Astrocyte of the hippocampus (primary cell): ENCODE measurements at regions not wholly inside any gene's neighbourhood (a gene's known extent, or its start where the extent isn't known, plus 50 kb on each side); places are given as distances from the start of the nearest gene placed in this dataset.

Experiments
- DNase-seq: peaks from one replicate; pipeline ENCODE4 v3.0.0; 2011; ENCODE audit warnings: low read depth, low spot score

DNA sequence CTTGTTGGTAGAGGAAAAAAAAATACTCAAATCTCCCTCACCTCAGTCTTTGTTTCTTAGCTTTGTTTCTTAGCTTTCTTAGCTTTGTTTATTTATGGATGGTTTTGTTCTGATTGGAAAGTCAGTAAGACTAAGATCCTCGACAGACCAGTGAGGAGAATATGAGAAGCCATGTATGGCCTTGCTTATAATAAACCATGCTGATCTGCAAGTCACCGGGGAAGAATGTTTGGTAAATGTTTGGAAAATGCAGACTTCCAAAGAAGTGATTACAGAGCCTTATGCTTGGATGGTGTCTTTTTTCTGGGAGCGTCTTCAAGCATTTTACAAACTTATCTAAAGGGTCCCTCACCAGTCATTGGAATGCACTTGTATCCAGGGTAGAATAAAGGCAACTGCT, 90.1 kb upstream of the NOCT start:
- no peak for DNase-seq

DNA sequence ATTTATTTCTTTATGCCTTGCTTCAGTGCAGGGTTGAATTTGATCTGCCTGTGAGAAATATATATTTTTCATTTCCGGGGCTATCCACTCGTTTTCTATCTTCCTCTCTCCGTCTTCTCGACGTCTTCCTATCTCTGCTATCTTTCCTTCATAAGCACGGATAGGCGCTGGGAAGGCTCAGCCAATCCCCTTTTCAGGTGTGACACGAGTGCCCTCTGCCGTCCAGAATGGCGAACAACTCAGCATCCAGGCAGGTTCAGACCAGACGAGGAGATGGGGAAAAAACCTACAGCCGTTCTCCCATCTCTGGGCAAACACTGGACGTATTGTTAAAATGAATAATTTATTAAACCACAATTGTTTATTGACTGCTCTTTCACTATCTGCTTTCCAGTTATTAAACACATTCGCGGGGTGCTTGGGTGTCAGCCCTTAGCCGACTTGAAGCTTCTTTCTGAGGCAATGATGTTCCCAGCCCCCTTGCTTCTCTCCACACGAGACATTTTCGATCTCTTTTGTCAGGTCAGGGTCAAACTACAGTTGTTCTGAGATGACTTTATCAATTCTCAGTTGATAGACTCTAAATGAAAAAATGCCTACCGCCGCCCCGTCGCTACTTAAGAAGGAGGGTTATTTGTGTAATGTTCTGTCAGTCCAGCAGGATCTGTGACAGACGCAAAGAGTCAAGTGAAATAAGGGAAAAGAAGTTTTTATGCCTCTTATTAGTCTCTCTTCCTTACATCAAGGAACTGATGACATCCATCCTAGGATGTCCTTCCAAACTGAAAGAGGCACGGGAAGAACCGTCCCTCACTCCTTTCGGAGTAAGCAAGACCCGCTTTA, 96.3 kb upstream of the NOCT start:
- peak; percentile 89 for DNase-seq

DNA sequence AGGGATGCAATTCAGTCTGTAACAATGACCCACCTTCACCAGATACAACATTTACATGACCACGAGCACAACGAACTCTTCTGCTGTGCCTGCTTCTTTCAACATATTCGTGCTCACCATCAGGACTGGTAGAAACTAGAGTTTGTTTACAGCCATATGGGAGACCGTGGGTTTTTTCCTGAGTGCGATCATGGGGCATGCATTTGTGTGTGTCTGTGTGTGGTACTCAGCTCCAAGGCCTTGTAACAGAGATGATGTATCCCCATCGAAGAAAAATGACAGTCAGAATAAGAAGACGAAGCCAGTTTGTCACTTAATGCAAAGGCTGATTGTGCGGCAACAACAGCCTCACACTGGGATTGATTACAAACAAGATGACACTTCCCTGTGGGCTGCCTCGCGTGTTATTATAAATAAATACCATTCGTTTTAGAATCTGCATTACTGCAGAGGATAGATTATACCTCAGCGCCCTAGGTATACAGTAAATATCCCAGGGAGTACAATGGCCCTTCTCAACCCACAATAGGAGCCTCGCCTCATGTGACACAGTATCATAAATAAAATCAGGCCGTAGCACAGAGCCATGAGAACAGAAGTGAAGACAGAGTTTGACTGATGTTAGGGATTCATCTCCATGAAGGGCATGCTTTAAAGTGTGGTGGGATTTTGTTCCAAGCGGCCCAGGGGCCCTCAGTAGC, 97.3 kb upstream of the NOCT start:
- DNase-seq, result no peak

DNA sequence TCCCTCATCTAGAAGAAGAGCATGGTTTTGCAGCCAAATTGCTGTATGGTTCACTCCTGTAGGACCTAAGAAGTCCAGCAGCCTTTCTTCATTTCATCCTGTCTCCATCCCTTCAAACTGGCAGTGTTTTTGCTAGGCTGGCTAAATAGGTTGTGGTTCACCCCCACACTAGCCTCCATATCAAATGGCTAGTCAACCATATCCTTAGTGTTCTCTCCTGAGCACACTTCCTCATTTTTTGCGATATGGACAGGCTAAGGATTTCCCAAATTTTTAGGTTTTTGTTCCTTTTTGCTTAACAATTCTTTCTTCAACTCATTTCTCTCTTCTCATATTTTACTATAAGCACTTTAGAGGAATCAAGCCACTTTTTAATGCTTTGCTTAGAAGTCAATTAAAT, 98.8 kb upstream of the NOCT start:
- DNase-seq, result no peak

DNA sequence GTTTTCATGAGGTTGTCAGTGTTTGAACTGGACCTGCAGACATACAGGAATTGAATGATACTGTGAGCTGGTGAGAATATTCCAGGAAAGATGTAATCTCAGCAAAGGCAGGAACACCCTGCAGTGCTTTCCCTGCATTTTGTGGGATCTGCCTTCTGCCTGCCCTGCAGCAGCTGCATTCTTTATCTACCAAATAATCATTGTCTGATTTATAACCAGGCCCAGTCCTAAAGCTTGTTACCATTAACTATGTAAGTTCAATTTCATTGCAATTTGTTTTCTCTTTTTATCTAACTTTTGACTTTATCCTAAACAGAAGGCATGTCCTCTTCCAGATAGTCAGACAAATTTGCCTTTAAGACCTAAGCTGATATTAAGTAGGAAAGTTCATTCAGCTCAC, 99.8 kb upstream of the NOCT start:
- no peak for DNase-seq

DNA sequence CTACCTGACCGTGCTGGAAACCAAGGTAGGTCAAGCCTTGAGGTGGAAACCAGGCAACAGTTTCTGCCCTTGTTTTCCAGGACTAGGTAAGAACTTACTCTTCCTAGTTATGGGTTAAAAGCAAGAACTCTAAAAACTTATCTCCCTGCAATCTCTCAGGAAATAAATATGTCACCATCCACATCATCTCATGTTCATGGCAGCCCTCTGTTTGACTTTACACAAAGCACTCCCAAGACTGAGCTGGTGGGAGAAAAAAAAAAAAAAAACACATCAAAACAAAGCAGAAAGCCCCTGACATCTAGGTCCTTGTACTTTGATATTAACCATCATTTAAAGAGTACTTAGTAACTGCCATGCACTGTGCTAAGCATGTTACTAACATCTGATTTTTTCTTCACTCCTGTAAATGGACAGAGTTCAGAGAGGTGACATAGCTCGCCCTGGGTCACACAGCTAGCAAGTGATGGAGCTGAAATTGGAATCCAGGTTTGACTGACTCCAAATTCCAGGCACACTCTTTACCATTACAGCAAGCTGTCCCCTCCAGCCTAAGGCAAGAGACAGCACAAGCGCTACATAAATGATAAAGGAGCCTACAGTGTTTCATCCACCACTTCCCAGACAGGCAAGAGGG, 102.8 kb upstream of the NOCT start:
- DNase-seq, result no peak

DNA sequence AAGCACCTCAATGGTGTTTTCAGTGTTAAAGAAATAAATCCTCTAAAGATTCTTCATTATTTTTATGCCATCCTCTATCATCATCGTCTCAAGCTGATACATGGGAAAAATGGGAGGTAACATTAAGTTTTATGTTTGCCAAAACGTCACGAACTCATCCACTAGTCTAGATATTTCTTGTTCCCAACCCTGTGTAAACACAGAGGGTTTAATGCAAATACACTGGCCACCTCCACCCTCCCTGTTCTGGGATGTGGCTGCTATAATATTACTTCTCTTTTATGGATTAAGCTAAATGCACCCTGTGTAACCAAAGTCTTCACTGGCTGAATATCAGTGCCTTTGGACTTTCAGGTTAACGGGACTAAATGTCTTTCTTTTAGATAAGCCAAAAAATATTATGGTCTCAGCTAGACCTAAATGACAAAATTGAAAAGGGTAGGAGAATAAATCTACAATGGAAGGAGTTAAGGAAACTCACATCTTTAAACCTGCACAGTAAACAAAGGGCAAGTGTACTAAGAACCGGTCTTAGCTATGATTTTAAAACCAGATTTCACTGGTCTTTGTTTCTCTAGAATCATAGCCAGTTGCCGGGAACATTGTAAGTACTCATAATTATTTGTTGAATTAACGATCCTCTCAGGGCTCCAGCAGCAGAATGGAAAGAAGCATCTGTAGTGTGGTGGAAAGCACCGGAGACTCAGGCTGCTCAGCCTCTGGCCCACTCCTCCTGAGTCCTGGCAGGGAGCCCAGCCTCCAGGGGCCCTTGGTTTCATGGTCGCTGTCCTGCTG, 103.5 kb upstream of the NOCT start:
- no peak for DNase-seq

DNA sequence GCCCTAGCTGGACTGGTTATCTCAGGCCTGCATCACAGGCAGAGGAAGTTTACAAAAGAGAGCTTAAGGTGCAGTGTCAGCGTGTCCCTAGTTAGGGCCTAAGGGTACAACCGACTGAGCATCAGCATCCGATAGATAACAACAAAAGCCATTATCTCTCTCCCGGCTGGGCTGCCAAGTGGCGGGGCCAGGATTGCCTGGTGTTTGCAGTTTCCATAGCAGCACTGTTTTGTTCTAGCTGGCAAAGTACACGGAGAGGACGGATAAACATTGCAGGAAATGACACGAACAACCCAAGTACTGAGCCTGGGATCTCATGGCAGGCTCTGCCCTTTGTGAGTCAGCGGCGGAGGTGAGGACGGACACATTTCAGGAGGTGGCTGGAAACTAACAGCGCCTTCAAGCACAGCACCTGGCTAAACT, 104.7 kb upstream of the NOCT start:
- DNase-seq, result peak; percentile 92

DNA sequence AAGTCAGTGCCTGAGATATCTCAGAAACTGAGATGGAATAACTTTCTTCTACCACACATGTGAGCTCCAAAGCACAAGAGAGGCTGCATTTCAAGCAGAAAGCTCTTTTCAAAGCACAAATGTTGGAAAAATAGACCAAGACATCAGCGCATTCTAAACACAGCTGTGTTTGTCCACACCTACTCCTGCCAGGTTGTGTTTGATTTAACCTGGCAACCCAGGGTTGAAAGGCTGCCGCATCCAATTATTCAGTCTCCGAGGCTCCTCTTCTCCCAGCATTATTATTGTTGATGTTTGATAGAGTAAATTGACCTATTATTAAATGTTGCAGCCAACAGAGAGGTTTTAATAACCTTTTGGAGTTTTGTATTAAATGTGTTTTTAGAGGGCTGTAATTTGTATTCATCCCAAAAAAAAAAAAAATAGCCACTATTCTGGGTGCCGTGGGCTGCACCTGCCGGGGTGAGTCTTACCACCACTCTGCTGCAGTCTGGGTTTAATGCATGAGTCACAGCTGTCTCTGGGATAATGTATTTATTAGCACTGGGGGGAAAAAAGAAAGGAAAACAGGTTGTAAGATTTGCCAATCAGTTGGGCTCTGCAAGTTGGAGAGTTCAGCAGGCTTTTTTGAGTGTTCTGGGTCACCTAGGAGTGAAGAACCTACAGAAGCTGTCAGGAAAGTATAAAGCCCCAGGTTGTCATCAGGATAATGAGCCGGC, 105.2 kb upstream of the NOCT start:
- DNase-seq, result peak; percentile 69

DNA sequence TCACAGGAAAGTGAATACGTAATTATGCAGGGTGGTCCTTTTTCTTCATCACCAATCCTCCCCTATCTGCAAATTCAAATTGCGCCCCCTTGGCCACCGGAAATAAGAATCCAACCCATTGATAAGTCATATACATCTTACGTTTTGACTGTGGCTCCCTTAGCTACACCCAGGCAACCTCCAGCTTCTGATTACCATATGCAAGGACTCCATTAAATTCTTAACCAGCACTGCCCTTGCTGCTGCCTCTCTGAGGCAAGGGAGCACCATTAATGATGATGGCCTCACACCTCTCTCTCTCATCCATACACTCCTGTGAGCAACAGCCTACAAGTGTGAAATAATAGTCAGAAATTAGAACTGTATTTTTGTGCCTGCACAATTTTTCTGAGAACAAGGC, 106.0 kb upstream of the NOCT start:
- DNase-seq, result no peak

DNA sequence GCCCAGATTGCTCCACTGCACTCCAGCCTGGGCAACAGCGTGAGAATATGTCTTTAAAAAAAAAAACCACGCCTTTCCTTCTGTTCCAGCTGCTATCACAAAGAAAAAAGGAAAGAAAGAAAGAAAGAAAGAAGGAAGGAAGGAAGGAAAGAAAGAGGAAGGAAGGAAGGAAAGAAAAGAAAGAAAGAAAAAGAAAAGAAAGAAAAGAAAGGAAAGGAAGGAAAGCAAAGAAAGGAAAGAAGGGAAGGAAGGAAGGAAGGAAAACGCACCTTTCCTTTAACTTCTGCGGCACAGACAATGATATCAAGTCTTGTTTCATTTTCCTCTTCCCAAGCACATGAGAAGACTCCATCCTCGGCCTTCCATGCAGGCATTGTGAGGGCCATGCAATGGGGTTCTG, 107.4 kb upstream of the NOCT start:
- DNase-seq, result no peak

DNA sequence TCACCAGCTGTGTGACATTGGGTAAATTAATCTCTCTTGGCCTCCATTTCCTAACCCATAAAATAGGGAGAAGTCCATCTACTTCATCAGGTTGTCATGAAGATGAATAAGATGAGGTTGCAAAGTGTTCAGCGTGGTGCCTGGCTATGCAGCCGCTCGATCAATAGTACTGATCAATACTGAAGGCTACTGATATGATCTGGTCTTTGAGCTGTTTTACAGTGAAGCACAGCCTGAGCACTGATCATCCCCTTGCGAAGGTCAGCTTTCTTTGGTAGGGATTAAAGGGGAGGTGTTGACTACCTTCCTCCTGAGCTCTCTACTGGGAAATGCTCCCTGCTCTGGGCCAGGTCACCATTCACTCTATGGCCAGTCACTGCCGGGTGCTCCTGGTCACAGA, 108.4 kb upstream of the NOCT start:
- DNase-seq, result no peak

DNA sequence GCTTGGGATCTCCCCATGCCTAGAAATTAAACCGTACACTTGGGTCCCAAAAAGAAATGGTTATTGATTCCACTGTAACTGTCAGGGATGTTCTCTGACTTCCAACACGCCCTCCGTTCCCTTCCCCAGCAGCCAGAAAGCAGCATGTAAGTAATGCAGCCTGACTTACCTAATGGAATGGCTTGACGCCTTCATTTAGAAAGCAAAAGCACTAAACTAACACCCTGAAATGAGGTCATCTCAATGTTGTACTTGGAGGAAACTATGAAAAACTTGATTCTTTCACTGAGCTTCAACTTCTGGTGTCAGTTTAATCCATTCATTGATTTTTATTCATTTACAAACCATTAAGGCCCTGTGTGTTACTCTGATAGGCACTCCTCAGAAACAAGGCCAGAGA, 110.8 kb upstream of the NOCT start:
- DNase-seq, result no peak

DNA sequence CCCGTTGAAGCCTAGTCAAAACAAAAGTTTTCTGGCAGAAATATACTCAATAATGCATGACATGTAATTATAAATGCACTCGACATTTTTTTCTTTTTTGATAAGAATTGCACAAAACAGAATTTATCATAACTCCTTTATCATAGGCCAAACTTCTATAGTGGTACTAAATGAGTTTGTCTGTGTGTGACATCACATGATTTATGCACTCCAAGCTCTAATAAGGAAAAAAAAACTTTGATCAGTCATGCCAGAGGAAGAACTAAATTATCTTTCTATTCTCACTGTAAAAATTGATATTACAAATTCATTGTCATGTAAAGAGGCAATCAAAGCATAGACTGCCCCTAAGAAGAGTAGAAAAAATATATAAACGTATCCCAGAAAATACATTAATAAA, 112.4 kb upstream of the NOCT start:
- no peak for DNase-seq

DNA sequence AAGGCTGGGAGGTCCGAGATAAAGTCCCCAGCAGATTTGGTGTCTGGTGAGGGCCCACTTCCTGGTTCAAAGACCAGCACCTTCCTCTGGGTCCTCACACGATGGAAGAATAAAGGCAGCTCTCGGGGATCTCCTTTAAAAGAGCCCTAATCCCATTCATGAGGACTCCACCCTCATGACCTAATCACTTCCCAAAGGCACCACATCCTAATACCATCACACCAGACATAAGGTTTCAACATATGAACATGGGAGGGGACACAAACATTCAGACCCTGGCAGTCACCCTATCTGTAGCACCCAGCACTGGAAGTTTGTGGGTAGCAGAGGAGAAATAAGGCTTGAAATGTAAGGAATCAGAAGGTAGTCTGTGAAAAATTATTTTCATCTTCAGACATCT, 112.9 kb upstream of the NOCT start:
- DNase-seq, result no peak

DNA sequence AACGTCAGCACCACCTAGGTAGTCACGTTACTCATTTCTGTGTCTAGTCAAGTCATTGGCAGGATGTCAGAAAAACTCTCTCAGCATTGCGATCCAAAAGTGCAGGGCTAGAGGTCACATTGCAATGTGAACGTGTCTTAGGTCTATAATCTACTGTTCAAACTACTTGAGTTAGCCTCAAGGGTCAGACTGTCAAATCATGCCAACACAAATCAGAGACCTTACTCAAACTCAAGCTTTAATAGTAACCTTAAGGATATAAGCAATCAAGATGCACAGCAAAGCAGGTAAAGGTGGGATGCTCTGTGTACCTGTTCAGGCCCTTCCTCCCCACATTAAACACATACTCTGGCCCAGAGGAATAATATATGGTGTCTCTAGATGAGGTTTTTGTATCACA, 114.4 kb upstream of the NOCT start:
- DNase-seq, result no peak

DNA sequence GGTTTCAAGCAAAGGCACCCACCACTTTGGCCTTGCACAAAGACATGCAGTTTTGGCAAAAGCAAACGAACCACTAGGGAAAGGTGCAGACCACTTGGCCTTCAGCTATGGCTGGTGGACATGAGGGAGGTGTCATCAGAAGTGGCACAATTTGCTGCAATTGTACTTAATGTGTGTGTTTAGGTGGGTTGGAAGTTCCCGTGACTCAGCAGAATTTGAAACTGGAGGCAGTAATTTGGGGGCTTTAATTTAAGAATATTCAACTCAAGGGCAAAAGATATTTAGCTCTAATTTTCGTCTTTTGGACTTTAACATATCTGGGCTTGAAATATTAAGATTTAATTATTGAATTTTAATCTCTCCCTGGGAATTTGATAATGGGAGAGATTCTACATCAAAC, 115.6 kb upstream of the NOCT start:
- DNase-seq, result no peak

DNA sequence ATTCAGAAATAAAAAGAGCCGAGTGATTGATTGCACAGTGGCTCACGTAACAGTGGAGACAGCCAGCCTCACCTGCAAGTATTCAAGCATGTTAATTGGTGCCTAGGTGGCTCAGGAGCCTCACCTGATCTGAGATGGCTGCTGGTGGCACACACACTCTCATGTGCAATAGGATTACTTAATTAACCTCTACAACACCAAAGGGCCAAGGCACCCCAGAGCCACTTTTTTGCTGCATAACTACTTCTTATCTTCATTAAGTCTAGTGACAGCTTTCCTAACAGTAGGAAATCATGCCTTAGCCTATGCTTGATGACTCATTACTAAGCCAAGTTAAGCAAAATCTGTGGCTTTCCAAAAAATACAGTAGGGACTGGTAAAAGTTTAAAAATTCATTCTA, 117.3 kb upstream of the NOCT start:
- peak; percentile 31 for DNase-seq

DNA sequence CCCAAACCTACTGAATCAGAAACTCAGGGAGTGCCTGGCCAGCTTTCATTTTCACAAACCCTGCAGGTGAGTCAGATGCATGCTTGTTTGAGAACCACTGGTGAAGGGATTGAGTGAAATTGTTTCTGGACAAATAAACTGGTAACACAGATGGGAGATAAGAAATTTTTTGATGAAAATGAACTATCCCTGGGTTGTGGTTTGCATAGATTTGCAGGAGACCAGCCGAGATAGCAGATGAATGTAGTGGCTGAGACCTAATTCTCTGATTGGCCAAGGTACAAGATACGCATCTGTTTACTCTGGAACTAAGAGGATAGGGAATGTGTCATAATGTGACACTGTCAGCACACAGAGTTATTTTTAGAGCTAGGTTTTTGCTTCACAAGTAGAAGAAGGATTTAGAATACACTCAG, 117.8 kb upstream of the NOCT start:
- DNase-seq, result peak; percentile 73

DNA sequence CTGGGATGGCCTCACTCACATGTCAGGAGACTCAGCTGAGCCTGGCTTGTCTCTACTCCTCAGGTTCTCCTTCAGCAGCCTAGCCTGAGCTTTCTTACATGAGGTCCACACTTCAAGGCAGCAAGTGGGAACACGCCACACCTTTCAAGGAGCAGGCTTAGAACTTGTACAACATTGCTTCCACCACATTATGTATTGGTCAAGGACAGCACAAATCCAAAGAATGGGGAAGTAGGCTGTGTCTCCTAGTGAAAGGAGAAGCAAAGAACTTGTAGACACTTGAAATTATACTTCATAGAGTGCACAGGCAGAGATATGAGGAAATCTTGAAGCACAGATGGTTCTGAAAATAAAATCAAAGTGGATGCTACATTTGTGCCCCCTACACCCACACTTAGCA, 120.9 kb upstream of the NOCT start:
- DNase-seq, result no peak

DNA sequence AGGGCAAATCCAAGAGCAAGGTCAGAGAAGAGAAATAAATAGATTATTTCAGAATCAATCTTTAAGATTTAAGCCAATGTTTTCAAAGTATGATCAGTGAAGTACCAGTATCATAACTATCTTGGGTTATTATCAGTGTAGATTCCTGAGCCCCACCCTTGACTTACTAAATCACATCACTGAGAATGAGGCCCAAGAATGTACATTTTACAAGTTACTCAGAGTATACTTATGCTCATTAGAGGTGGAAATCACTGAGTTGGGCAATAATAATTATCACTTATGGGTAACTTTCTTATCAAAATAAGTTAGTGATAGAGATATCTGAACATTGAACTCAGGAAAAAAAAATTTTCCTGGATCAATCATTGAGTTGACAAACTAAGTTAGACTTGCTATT, 121.6 kb upstream of the NOCT start:
- DNase-seq, result no peak
